ENCODE measurements at regions not wholly inside any gene's neighbourhood (a gene's known extent, or its start where the extent isn't known, plus 50 kb on each side); places are given as distances from the start of the nearest gene placed in this dataset.

DNA sequence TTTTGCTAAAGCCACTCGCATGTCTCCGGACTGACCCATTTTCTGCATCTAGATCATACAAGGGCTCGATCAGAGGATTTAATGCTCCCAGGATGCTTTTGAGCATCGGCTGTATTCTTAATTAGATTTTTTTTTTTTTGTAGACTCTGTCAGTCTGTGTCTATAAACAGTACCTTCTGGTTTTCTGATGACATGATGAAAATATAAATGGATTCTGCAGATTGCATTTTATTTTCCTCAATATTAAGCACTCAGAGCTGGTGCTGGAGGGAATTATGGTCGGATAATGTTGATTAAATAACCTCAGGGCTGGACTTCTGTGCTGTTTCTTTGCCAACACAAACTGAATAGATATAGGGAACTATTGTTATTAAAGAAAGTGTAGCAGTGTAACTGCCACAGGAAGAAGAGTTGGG, 57.1 kb upstream of the LIMCH1 start:
- Mint-ChIP-seq H3K4me1 (peaks cover 9% of the 10 kb centered on the region), H3K27me3 (ENCODE audit: low read depth) (no peaks in the 10 kb centered on the region), H3K36me3 (ENCODE audit: low read depth) (no peaks in the 10 kb centered on the region), H3K27ac (no peak overlapping the region), H3K9me3 (no peaks in the 10 kb centered on the region), H3K4me3 (no peak overlapping the region)
- TF ChIP-seq, protein P1, sequence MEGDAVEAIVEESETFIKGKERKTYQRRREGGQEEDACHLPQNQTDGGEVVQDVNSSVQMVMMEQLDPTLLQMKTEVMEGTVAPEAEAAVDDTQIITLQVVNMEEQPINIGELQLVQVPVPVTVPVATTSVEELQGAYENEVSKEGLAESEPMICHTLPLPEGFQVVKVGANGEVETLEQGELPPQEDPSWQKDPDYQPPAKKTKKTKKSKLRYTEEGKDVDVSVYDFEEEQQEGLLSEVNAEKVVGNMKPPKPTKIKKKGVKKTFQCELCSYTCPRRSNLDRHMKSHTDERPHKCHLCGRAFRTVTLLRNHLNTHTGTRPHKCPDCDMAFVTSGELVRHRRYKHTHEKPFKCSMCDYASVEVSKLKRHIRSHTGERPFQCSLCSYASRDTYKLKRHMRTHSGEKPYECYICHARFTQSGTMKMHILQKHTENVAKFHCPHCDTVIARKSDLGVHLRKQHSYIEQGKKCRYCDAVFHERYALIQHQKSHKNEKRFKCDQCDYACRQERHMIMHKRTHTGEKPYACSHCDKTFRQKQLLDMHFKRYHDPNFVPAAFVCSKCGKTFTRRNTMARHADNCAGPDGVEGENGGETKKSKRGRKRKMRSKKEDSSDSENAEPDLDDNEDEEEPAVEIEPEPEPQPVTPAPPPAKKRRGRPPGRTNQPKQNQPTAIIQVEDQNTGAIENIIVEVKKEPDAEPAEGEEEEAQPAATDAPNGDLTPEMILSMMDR (IDR thresholded peaks at IDR 0.05; ENCODE audit: unreplicated experiment in 3 of 3), result no peak

GRCh38 chr4:41483771-41484170, 54.2 kb upstream of the LIMCH1 start:
- no peak overlapping the region for H3K4me3 Mint-ChIP-seq
- no peaks in the 10 kb centered on the region for H3K27me3 Mint-ChIP-seq (ENCODE audit: low read depth)
- no peaks in the 10 kb centered on the region for H3K36me3 Mint-ChIP-seq (ENCODE audit: low read depth)
- H3K4me1 Mint-ChIP-seq, result peaks cover 11% of the 10 kb centered on the region
- TF ChIP-seq, protein P1 (IDR thresholded peaks at IDR 0.05; ENCODE audit: unreplicated experiment in 3 of 3), result no peak
- H3K27ac Mint-ChIP-seq, result no peak overlapping the region
- no peaks in the 10 kb centered on the region for H3K9me3 Mint-ChIP-seq

- Mint-ChIP-seq H3K27ac (no peak overlapping the region), H3K4me1 (peaks cover 11% of the 10 kb centered on the region), H3K27me3 (ENCODE audit: low read depth) (no peaks in the 10 kb centered on the region), H3K36me3 (ENCODE audit: low read depth) (no peaks in the 10 kb centered on the region), H3K9me3 (peaks cover 2% of the 10 kb centered on the region), H3K4me3 (no peak overlapping the region)
- TF ChIP-seq, protein P1 (IDR thresholded peaks at IDR 0.05; ENCODE audit: unreplicated experiment in 3 of 3), result no peak
Observed at GRCh38 chr4:41485041-41485440, 52.9 kb upstream of the LIMCH1 start.

DNA sequence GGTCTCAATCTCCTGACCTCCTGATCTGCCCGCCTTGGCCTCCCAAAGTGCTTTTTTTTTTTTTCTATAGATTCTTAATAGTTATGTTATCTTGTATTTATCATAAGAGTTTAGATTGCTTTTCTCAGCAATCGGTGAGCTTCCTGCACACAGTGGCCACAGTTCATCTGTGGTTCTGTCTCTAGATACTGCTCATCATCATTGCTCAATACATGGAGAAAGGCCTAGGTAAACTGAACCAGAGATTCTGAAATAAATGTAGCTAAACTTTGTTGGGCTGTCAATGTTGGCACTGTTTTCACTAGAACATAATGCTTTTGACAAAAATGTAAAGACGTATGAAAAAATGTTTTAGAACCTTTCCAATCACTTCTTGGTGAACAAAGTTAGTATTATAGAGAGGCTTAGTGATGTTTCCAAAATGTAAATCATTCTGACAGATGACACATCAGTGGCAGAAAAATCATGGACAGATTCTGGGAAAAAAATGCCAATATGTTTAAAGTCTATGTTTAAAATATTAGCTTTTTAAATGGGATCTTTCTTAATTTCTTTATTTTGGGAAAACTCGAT, 50.0 kb upstream of the LIMCH1 start:
- TF ChIP-seq, protein P1 (IDR thresholded peaks at IDR 0.05; ENCODE audit: unreplicated experiment in 3 of 3), result no peak

More for the DNA sequence above, 50.0 kb upstream of the LIMCH1 start:
- no peaks in the 10 kb centered on the region for H3K27me3 Mint-ChIP-seq (ENCODE audit: low read depth)
- no peak overlapping the region for H3K4me3 Mint-ChIP-seq
- peaks cover 11% of the 10 kb centered on the region for H3K9me3 Mint-ChIP-seq
- peaks cover 15% of the 10 kb centered on the region for H3K36me3 Mint-ChIP-seq (ENCODE audit: low read depth)
- H3K4me1 Mint-ChIP-seq, result peaks cover 11% of the 10 kb centered on the region
- no peak overlapping the region for H3K27ac Mint-ChIP-seq
